MCF 10A (cell line): ENCODE measurements at regions not wholly inside any gene's neighbourhood (a gene's known extent, or its start where the extent isn't known, plus 50 kb on each side); places are given as distances from the start of the nearest gene placed in this dataset.

Source experiments
- BruUV-seq: library from RNA; stranded (reverse); fragments of 400-500 nt; replicated peaks from 2 replicates; lab custom pipeline; 2021; lab: Mats Ljungman, UMichigan
- CTCF ChIA-PET: fragments of 300-600 bp; sonication (Branson Sonifier 250); formaldehyde crosslinking; extraction: SDS; loops from one replicate; lab custom pipeline; 2021; ENCODE audit warnings: antibody characterized with exemption, inconsistent platforms; lab: Yijun Ruan, JAX
- POLR2A ChIA-PET: fragments of 300-600, 350-650 bp; sonication (Branson Sonifier 250); formaldehyde crosslinking; extraction: SDS; loops from one replicate; lab custom pipeline; 2020; ENCODE audit warnings: antibody characterized with exemption, inconsistent platforms; lab: Yijun Ruan, JAX
- DNase-seq: peaks from one replicate; pipeline ENCODE4 v3.0.0-alpha.2; 2018; ENCODE audit not compliant: unreplicated experiment
- H3K27ac Mint-ChIP-seq: one replicate; pipeline ENCODE4 v1.8.0; 2022; ENCODE audit warnings: mild to moderate bottlenecking, low read depth, mixed read lengths; ENCODE audit not compliant: unreplicated experiment
- H3K27me3 Mint-ChIP-seq: one replicate; pipeline ENCODE4 v1.8.0; 2022; ENCODE audit warnings: mixed read lengths; ENCODE audit not compliant: insufficient read depth, unreplicated experiment
- H3K36me3 Mint-ChIP-seq: one replicate; pipeline ENCODE4 v1.8.0; 2022; ENCODE audit warnings: mild to moderate bottlenecking, moderate library complexity, mixed read lengths; ENCODE audit not compliant: insufficient read depth, unreplicated experiment
- H3K4me1 Mint-ChIP-seq: one replicate; pipeline ENCODE4 v1.8.0; 2022; ENCODE audit warnings: mixed read lengths; ENCODE audit not compliant: insufficient read depth, unreplicated experiment
- H3K4me3 Mint-ChIP-seq: one replicate; pipeline ENCODE4 v1.8.0; 2022; ENCODE audit warnings: mild to moderate bottlenecking, moderate library complexity, mixed read lengths; ENCODE audit not compliant: unreplicated experiment
- H3K9me3 Mint-ChIP-seq: one replicate; pipeline ENCODE4 v1.8.0; 2022; ENCODE audit warnings: mixed read lengths; ENCODE audit not compliant: unreplicated experiment
- intact Hi-C: fragments of 100-400 bp; cut with micrococcal nuclease; formaldehyde crosslinking; loops from 2 replicates; pipeline ENCODE4 v1.14.1; 2022
- TF ChIP-seq, protein P1 (sequence below): fragments of 200-600 bp; IDR thresholded peaks from one replicate; pipeline ENCODE4 v1.8.0; 2022; ENCODE audit warnings: antibody characterized with exemption, mild to moderate bottlenecking; ENCODE audit not compliant: unreplicated experiment

DNA sequence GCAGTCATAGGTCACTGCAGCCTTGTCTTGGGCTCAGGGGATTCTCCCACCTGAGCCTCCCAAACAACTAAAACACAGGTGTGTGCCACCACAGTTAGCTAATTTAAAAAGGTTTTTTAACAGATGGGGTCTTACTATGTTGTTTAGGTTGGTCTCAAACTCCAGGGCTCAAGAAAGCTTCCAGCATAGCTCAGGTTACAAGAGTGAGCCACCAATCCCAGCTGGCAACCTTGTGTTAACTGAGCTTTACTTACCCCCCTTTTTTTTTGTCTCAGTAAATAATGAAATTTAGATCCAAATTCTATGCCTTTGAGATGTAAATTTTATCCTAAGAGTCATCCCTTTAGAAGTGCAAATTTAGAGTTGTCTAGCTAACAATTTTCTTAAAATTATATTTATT, 103.9 kb upstream of the OLFM3 start:
- CTCF ChIA-PET, result no interaction called here
- Mint-ChIP-seq H3K27ac (no peak overlapping the region), H3K36me3 (no peaks in the 10 kb centered on the region), H3K9me3 (no peaks in the 10 kb centered on the region), H3K4me1 (no peaks in the 10 kb centered on the region), H3K4me3 (no peak overlapping the region), H3K27me3 (no peaks in the 10 kb centered on the region)
- BruUV-seq, result no TSS peak
- TF ChIP-seq, protein P1, sequence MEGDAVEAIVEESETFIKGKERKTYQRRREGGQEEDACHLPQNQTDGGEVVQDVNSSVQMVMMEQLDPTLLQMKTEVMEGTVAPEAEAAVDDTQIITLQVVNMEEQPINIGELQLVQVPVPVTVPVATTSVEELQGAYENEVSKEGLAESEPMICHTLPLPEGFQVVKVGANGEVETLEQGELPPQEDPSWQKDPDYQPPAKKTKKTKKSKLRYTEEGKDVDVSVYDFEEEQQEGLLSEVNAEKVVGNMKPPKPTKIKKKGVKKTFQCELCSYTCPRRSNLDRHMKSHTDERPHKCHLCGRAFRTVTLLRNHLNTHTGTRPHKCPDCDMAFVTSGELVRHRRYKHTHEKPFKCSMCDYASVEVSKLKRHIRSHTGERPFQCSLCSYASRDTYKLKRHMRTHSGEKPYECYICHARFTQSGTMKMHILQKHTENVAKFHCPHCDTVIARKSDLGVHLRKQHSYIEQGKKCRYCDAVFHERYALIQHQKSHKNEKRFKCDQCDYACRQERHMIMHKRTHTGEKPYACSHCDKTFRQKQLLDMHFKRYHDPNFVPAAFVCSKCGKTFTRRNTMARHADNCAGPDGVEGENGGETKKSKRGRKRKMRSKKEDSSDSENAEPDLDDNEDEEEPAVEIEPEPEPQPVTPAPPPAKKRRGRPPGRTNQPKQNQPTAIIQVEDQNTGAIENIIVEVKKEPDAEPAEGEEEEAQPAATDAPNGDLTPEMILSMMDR, result no peak
- POLR2A ChIA-PET, result no interaction called here
- no peak for DNase-seq
- intact Hi-C loops, result no loop called here

DNA sequence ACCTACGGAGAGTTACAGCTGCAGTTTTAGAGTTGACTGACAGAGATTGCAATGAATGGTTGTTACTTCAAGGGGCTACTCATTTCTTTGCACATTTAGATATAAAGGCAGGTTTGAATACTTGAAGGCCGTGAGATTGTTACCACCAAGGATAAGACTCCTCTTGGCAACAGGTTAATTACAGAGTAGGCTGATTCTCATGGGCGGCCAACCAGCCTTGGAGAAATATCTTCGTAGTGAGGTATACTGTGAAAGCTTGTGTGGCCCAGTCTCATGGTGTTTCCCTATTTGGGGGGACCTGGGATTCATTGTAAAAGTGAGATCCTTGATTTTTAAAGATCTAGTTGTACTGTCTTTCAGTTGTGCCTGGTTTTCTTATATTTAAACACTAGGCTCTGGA, 103.2 kb upstream of the OLFM3 start:
- no peak overlapping the region for H3K4me3 Mint-ChIP-seq
- no peak for DNase-seq
- H3K27me3 Mint-ChIP-seq, result no peaks in the 10 kb centered on the region
- ChIA-PET POLR2A (no interaction called here), CTCF (no interaction called here)
- intact Hi-C loops, result no loop called here
- H3K9me3 Mint-ChIP-seq, result no peaks in the 10 kb centered on the region
- H3K27ac Mint-ChIP-seq, result no peak overlapping the region
- H3K4me1 Mint-ChIP-seq, result no peaks in the 10 kb centered on the region
- no TSS peak for BruUV-seq
- H3K36me3 Mint-ChIP-seq, result no peaks in the 10 kb centered on the region
- TF ChIP-seq, protein P1, result no peak

DNA sequence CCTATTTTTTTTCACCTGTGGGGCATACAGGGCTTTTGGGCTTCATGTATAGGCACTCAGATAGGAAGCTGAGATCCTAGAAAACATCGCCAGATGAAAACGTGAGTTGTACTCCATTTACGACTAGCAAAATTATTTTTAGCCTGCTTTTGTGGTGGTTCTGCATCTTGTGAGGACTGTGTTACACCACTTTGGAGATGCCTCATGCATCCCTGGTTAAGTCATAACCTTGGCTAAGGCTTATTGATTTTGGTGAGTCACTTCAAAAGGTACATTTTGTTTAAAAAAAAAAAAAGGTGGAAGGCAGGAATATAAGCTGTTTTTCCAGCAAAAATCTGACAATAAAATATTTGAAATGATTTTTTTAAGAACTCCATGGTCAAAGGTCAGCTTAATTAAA, 101.8 kb upstream of the OLFM3 start:
- H3K4me1 Mint-ChIP-seq, result no peaks in the 10 kb centered on the region
- H3K27ac Mint-ChIP-seq, result no peak overlapping the region
- no peaks in the 10 kb centered on the region for H3K27me3 Mint-ChIP-seq
- H3K9me3 Mint-ChIP-seq, result no peaks in the 10 kb centered on the region
- intact Hi-C loops, result no loop called here
- CTCF ChIA-PET, result interaction anchor here (0.6 to 0.7 kb wide), 3 partner anchors 10 to 532 kb away, joined by 3 to 5 read pairs (median 3); no protein-coding TSS in a partner anchor
- H3K36me3 Mint-ChIP-seq, result no peaks in the 10 kb centered on the region
- BruUV-seq, result no TSS peak
- no peak overlapping the region for H3K4me3 Mint-ChIP-seq
- DNase-seq, result peak; percentile 13
- POLR2A ChIA-PET, result no interaction called here
- TF ChIP-seq, protein P1, result no peak

GRCh38 chr1:102098081-102098480, 101.4 kb upstream of the OLFM3 start:
- Mint-ChIP-seq H3K36me3 (no peaks in the 10 kb centered on the region), H3K9me3 (no peaks in the 10 kb centered on the region), H3K4me3 (no peak overlapping the region), H3K27me3 (no peaks in the 10 kb centered on the region), H3K4me1 (no peaks in the 10 kb centered on the region), H3K27ac (no peak overlapping the region)
- ChIA-PET POLR2A (no interaction called here), CTCF (interaction anchor here (0.7 kb wide), 2 partner anchors 9 to 532 kb away, joined by 3 read pairs; no protein-coding TSS in a partner anchor)
- no TSS peak for BruUV-seq
- intact Hi-C loops, result no loop called here
- TF ChIP-seq, protein P1, result no peak
- no peak for DNase-seq
